HEK293 (cell line): ENCODE measurements at regions not wholly inside any gene's neighbourhood (a gene's known extent, or its start where the extent isn't known, plus 50 kb on each side); places are given as distances from the start of the nearest gene placed in this dataset.

ENCODE experiments used
- CTCF ChIA-PET: fragments of 350-600 bp; formaldehyde crosslinking; extraction: SDS; loops from one replicate; lab custom pipeline; 2021; ENCODE audit warnings: antibody characterized with exemption; lab: Yijun Ruan, JAX
- POLR2A ChIA-PET: fragments of 300-600 bp; formaldehyde crosslinking; extraction: SDS; loops from one replicate; lab custom pipeline; 2020; ENCODE audit warnings: antibody characterized with exemption, inconsistent platforms; lab: Yijun Ruan, JAX
- H3K27ac ChIP-seq: fragments of 200-500 bp; sonication (Bioruptor generic); 2 replicates; pipeline ENCODE4 v1.5.1; 2014; ENCODE audit warnings: low read depth, low read length, control low read depth, inconsistent platforms; ENCODE audit errors: extremely low read depth
- H3K36me3 ChIP-seq, 2 experiments: fragments of 200-500 bp in 1 of 2; sonication (Bioruptor generic) in 1 of 2; 1 replicate in 1 of 2; 2 replicates in 1 of 2; pipeline ENCODE4 v1.5.1; 2014 to 2017; ENCODE audit warnings: inconsistent platforms in 2 of 2, low read length in 2 of 2; ENCODE audit not compliant: control insufficient read depth in 2 of 2, insufficient read depth in 1 of 2
- H3K4me1 ChIP-seq: fragments of 200-500 bp; sonication (Bioruptor generic); 2 replicates; pipeline ENCODE4 v1.5.1; 2014; ENCODE audit warnings: mild to moderate bottlenecking, low read length, inconsistent platforms; ENCODE audit not compliant: control insufficient read depth, insufficient read depth
- H3K4me3 ChIP-seq: 2 replicates; pipeline ENCODE4 v1.5.1; 2011; ENCODE audit warnings: low read depth, mild to moderate bottlenecking, control low read depth, low read length, moderate library complexity
- H3K9me3 ChIP-seq: fragments of 200-500 bp; sonication (Bioruptor generic); 2 replicates; pipeline ENCODE4 v1.5.1; 2014; ENCODE audit warnings: low read depth, low read length, inconsistent platforms; ENCODE audit not compliant: control insufficient read depth, insufficient read depth
- CTCF ChIP-seq: fragments of 450-650 bp; formaldehyde crosslinking; IDR thresholded peaks from 2 replicates; pipeline ENCODE4 v1.5.1; 2016; ENCODE audit warnings: missing biosample characterization, missing genetic modification characterization
- GLI2 ChIP-seq: fragments of 450-650 bp; formaldehyde crosslinking; IDR thresholded peaks from 2 replicates; pipeline ENCODE4; 2017; ENCODE audit warnings: missing biosample characterization, missing genetic modification characterization, low read depth, borderline replicate concordance
- SETDB1 ChIP-seq: IDR thresholded peaks from one replicate; pipeline ENCODE4 v1.6.1; 2017; ENCODE audit warnings: mild to moderate bottlenecking, low read length, moderate library complexity, mixed read lengths; ENCODE audit not compliant: insufficient read length
- SP2 ChIP-seq: fragments of 450-650 bp; formaldehyde crosslinking; IDR thresholded peaks from 2 replicates; pipeline ENCODE4 v1.5.1; 2016; ENCODE audit warnings: missing biosample characterization, missing genetic modification characterization
- WT1 ChIP-seq: fragments of 450-650 bp; formaldehyde crosslinking; IDR thresholded peaks from 2 replicates; pipeline ENCODE4 v1.5.1; 2016; ENCODE audit warnings: missing biosample characterization, missing genetic modification characterization
- ZBTB1 ChIP-seq: fragments of 450-650 bp; formaldehyde crosslinking; IDR thresholded peaks from 2 replicates; pipeline ENCODE4 v1.5.1; 2016; ENCODE audit warnings: missing biosample characterization, missing genetic modification characterization
- ZBTB21 ChIP-seq: fragments of 450-650 bp; formaldehyde crosslinking; IDR thresholded peaks from 2 replicates; pipeline ENCODE4 v1.5.1; 2017; ENCODE audit warnings: missing biosample characterization, missing genetic modification characterization
- ZNF175 ChIP-seq: fragments of 450-650 bp; formaldehyde crosslinking; IDR thresholded peaks from 2 replicates; pipeline ENCODE4 v1.5.1; 2016; ENCODE audit warnings: missing biosample characterization, missing genetic modification characterization
- ZNF202 ChIP-seq: fragments of 450-650 bp; formaldehyde crosslinking; IDR thresholded peaks from 2 replicates; pipeline ENCODE4 v1.5.1; 2016; ENCODE audit warnings: missing biosample characterization, missing genetic modification characterization, borderline replicate concordance
- ZNF223 ChIP-seq: fragments of 450-650 bp; formaldehyde crosslinking; IDR thresholded peaks from 2 replicates; pipeline ENCODE4 v1.5.1; 2016; ENCODE audit warnings: missing biosample characterization, missing genetic modification characterization
- ZNF280C ChIP-seq: fragments of 450-650 bp; formaldehyde crosslinking; IDR thresholded peaks from 2 replicates; pipeline ENCODE4 v1.5.1; 2016; ENCODE audit warnings: missing biosample characterization, missing genetic modification characterization
- ZNF335 ChIP-seq: fragments of 450-650 bp; formaldehyde crosslinking; conservative IDR thresholded peaks from 2 replicates; pipeline ENCODE4 v1.5.1; 2016; ENCODE audit warnings: missing biosample characterization, missing genetic modification characterization
- ZNF426 ChIP-seq: fragments of 450-650 bp; formaldehyde crosslinking; IDR thresholded peaks from 2 replicates; pipeline ENCODE4 v1.5.1; 2017; ENCODE audit warnings: missing biosample characterization, missing genetic modification characterization, mild to moderate bottlenecking, inconsistent platforms, moderate library complexity
- ZNF510 ChIP-seq: fragments of 450-650 bp; formaldehyde crosslinking; IDR thresholded peaks from 2 replicates; pipeline ENCODE4 v1.5.1; 2018; ENCODE audit warnings: mild to moderate bottlenecking, missing genetic modification characterization, missing biosample characterization; ENCODE audit not compliant: insufficient replicate concordance
- ZNF514 ChIP-seq: fragments of 450-650 bp; formaldehyde crosslinking; IDR thresholded peaks from 2 replicates; pipeline ENCODE4 v1.5.1; 2016; ENCODE audit warnings: missing biosample characterization, missing genetic modification characterization
- ZNF529 ChIP-seq: fragments of 450-650 bp; formaldehyde crosslinking; IDR thresholded peaks from 2 replicates; pipeline ENCODE4 v1.5.1; 2017; ENCODE audit warnings: missing genetic modification characterization, missing biosample characterization; ENCODE audit not compliant: insufficient replicate concordance
- ZNF530 ChIP-seq: fragments of 450-650 bp; formaldehyde crosslinking; IDR thresholded peaks from 2 replicates; pipeline ENCODE4 v1.5.1; 2016; ENCODE audit warnings: low read depth, missing biosample characterization, missing genetic modification characterization
- ZNF600 ChIP-seq: fragments of 450-650 bp; formaldehyde crosslinking; IDR thresholded peaks from 2 replicates; pipeline ENCODE4 v1.5.1; 2016; ENCODE audit warnings: missing biosample characterization, missing genetic modification characterization
- ZNF777 ChIP-seq: fragments of 450-650 bp; formaldehyde crosslinking; IDR thresholded peaks from 2 replicates; pipeline ENCODE4 v1.5.1; 2017; ENCODE audit warnings: missing biosample characterization, missing genetic modification characterization, borderline replicate concordance

GRCh38 chrX:11836284-11836683 is 78.2 kb downstream of the MSL3 start:
- H3K4me3 ChIP-seq: no peak overlapping the region
- H3K27ac ChIP-seq: no peak overlapping the region
- ChIA-PET CTCF (no interaction called here), POLR2A (no interaction called here)
- no peaks in the 10 kb centered on the region for H3K4me1 ChIP-seq
- H3K9me3 ChIP-seq: no peaks in the 10 kb centered on the region; the same call in 1 of the 2 replicates
- no peaks in the 10 kb centered on the region; a peak in 1 of 3 replicates for H3K36me3 ChIP-seq
- TF ChIP-seq GLI2 (tag by site-specific recombination) (no peak), ZNF426 (tag by site-specific recombination) (no peak), WT1 (no peak), ZNF530 (tag by site-specific recombination) (no peak), ZNF529 (tag by site-specific recombination) (no peak), SETDB1 (no peak), ZNF510 (tag by site-specific recombination) (no peak), ZNF777 (tag by site-specific recombination) (no peak), ZNF202 (tag by site-specific recombination) (no peak), ZNF223 (tag by site-specific recombination) (no peak)

GRCh38 chrX:11837437-11837836 is 79.4 kb downstream of the MSL3 start:
- H3K9me3 ChIP-seq: no peaks in the 10 kb centered on the region; the same call in 1 of the 2 replicates
- CTCF ChIA-PET: interaction anchor here (0.6 kb wide), 1 partner anchor 512 kb away, joined by 3 read pairs; no protein-coding TSS in a partner anchor

More at GRCh38 chrX:11837437-11837836, 79.4 kb downstream of the MSL3 start:
- Histone ChIP-seq H3K36me3 (no peaks in the 10 kb centered on the region; a peak in 1 of 3 replicates), H3K4me1 (no peaks in the 10 kb centered on the region), H3K27ac (no peak overlapping the region), H3K4me3 (no peak overlapping the region)
- POLR2A ChIA-PET: no interaction called here
- TF ChIP-seq ZNF600 (tag by site-specific recombination): no peak
- TF ChIP-seq SP2 (tag by site-specific recombination): no peak
- TF ChIP-seq ZNF514: no peak
- no peak for TF ChIP-seq ZNF280C
- TF ChIP-seq ZBTB1 (tag by site-specific recombination): no peak
- no peak for TF ChIP-seq ZNF175 (tag by site-specific recombination)
- no peak for TF ChIP-seq CTCF
- no peak for TF ChIP-seq ZBTB21 (tag by site-specific recombination)
- no peak for TF ChIP-seq ZNF335 (tag by site-specific recombination)
